NT2/D1 (cell line): ENCODE measurements at regions not wholly inside any gene's neighbourhood (a gene's known extent, or its start where the extent isn't known, plus 50 kb on each side); places are given as distances from the start of the nearest gene placed in this dataset.
"Not testable (repeated sequence)": the region's sequence is repeated elsewhere in the genome, so short reads cannot be mapped to it uniquely, and the experiment has no call there.

Source experiments
- YY1 ChIP-seq: IDR thresholded peaks from 2 replicates; pipeline ENCODE4 v1.6.1; 2011; ENCODE audit not compliant: insufficient read length, insufficient read depth
- ZNF274 ChIP-seq: IDR thresholded peaks from 2 replicates; pipeline ENCODE4 v1.6.1; 2011; ENCODE audit warnings: mild to moderate bottlenecking, low read depth, low read length

- TF ChIP-seq ZNF274, YY1: not testable (repeated sequence)
Observed at GRCh38 chr7:39793851-39794250, 156.2 kb upstream of the CDK13 start.
